K562 (cell line): ENCODE measurements at regions not wholly inside any gene's neighbourhood (a gene's known extent, or its start where the extent isn't known, plus 50 kb on each side); places are given as distances from the start of the nearest gene placed in this dataset.

Experiments used
- ATAC-seq: fragments of 200-7000 bp; cut with Tn5 transposase; 3 replicates; pipeline ENCODE4 v1.9.1; 2020; ENCODE audit warnings: moderate library complexity
- BruUV-seq: library from RNA; stranded (reverse); fragments of 400-500 nt; replicated peaks from 2 replicates; lab custom pipeline; 2021; lab: Mats Ljungman, UMichigan
- CTCF ChIA-PET: fragments of 300-600 bp; formaldehyde crosslinking; extraction: SDS; loops from one replicate; lab custom pipeline; 2021; ENCODE audit warnings: low intra/inter-chr PET ratio; lab: Yijun Ruan, JAX
- POLR2A ChIA-PET: fragments of 300-600, 350-650 bp; sonication (Branson Sonifier 250); formaldehyde crosslinking; extraction: SDS; loops from one replicate; lab custom pipeline; 2021; ENCODE audit warnings: antibody characterized with exemption, inconsistent platforms; lab: Yijun Ruan, JAX
- DNase-seq, 4 experiments: peaks; one replicate each; pipeline versions ENCODE4 v3.0.0 to v3.0.0-alpha.2; 2011 to 2018; ENCODE audit warnings: low spot score in 3 of 4, mixed read lengths in 3 of 4; ENCODE audit errors: extremely low read depth in 1 of 4
- FAIRE-seq: peaks from 2 replicates; lab custom pipeline; 2011; peaks lifted over from hg19 to GRCh38; lab: Jason Lieb, UNC
- H2AFZ ChIP-seq: 2 replicates; pipeline ENCODE4 v1.6.0; 2011; ENCODE audit warnings: low read depth, low read length, control low read depth, inconsistent platforms
- H3K27ac ChIP-seq: fragments of 200-600 bp; 3 replicates; pipeline ENCODE4 v1.8.0; 2011; ENCODE audit warnings: low read depth, mild to moderate bottlenecking, control low read depth, inconsistent platforms, low read length, moderate library complexity, mixed read lengths; ENCODE audit errors: extremely low read depth
- H3K27me3 ChIP-seq, 2 experiments: fragments of 300-600 bp in 1 of 2; 2 replicates in 1 of 2; 3 replicates in 1 of 2; pipeline versions ENCODE4 v1.6.0 to v1.8.0; 2011; ENCODE audit warnings: inconsistent platforms in 2 of 2, low read length in 2 of 2, mild to moderate bottlenecking in 1 of 2, mixed read lengths in 1 of 2, moderate library complexity in 1 of 2; ENCODE audit not compliant: control insufficient read depth in 2 of 2, insufficient read depth in 2 of 2
- H3K36me3 ChIP-seq: fragments of 300-600 bp; 3 replicates; pipeline ENCODE4 v1.8.0; 2011; ENCODE audit warnings: mild to moderate bottlenecking, low read length, inconsistent platforms; ENCODE audit not compliant: control insufficient read depth, insufficient read depth
- H3K4me1 ChIP-seq, 2 experiments: fragments of 200-600 bp in 1 of 2; replicated peaks in 1 of 2; 2 replicates in 1 of 2; 3 replicates in 1 of 2; pipeline versions ENCODE4 v1.5.1 to v1.8.0; 2011; ENCODE audit warnings: inconsistent platforms in 2 of 2, low read length in 2 of 2, mild to moderate bottlenecking in 1 of 2, mixed read lengths in 1 of 2, moderate library complexity in 1 of 2; ENCODE audit not compliant: control insufficient read depth in 2 of 2, insufficient read depth in 2 of 2
- H3K4me2 ChIP-seq: 2 replicates; pipeline ENCODE4 v1.6.1; 2011; ENCODE audit warnings: low read length, control low read depth, inconsistent platforms, mixed read lengths; ENCODE audit not compliant: insufficient read depth
- H3K4me3 ChIP-seq: fragments of 200-600 bp; sonication (generic), shearing (Covaris generic); 2 replicates; pipeline ENCODE4 v1.5.1; 2016; ENCODE audit warnings: control low read depth, inconsistent platforms
- H3K79me2 ChIP-seq: fragments of 200-600 bp; 3 replicates; pipeline ENCODE4 v1.8.0; 2011; ENCODE audit warnings: low read length, inconsistent platforms; ENCODE audit not compliant: control insufficient read depth, insufficient read depth
- H3K9ac ChIP-seq, 2 experiments: 2 replicates each; pipeline versions ENCODE4 v1.6.0 to v1.6.1; 2011; ENCODE audit warnings: low read depth in 2 of 2, low read length in 2 of 2, control low read depth in 1 of 2, inconsistent platforms in 1 of 2, mild to moderate bottlenecking in 1 of 2, mixed read lengths in 1 of 2; ENCODE audit not compliant: insufficient read depth in 1 of 2
- H3K9me1 ChIP-seq: one replicate; pipeline ENCODE4 v1.6.0; 2011; ENCODE audit warnings: inconsistent platforms, mild to moderate bottlenecking, low read length, moderate library complexity; ENCODE audit not compliant: control insufficient read depth, insufficient read depth
- H3K9me3 ChIP-seq: replicated peaks from 2 replicates; pipeline ENCODE4 v1.5.1; 2011; ENCODE audit warnings: low read depth, low read length, inconsistent platforms; ENCODE audit not compliant: control insufficient read depth, insufficient read depth
- H4K20me1 ChIP-seq: replicated peaks from 2 replicates; pipeline ENCODE4 v1.6.1; 2011; ENCODE audit warnings: low read length, inconsistent platforms, mixed read lengths; ENCODE audit not compliant: control insufficient read depth, insufficient read depth
- ADNP ChIP-seq: fragments of 200-800 bp; sonication (Bioruptor generic); IDR thresholded peaks from 2 replicates; pipeline ENCODE4 v1.6.1; 2016; ENCODE audit warnings: missing genetic modification characterization, missing compliant biosample characterization
- ARHGAP35 ChIP-seq: fragments of 450-650 bp; IDR thresholded peaks from 2 replicates; pipeline ENCODE4 v1.6.1; 2018; ENCODE audit not compliant: partially characterized antibody
- ATF7 ChIP-seq: fragments of 450-650 bp; IDR thresholded peaks from 2 replicates; pipeline ENCODE4 v1.7.1; 2014; ENCODE audit warnings: mild to moderate bottlenecking, moderate library complexity
- CBX8 ChIP-seq: fragments of 200-600 bp; sonication (generic); IDR thresholded peaks from 2 replicates; pipeline ENCODE4 v1.6.1; 2012; ENCODE audit warnings: borderline replicate concordance, mixed run types, low read depth, mild to moderate bottlenecking, moderate library complexity, mixed read lengths, low read length, control low read depth, inconsistent platforms; ENCODE audit not compliant: poor library complexity, severe bottlenecking; ENCODE audit errors: extremely low read depth
- DDX20 ChIP-seq: fragments of 450-650 bp; IDR thresholded peaks from 2 replicates; pipeline ENCODE4 v1.6.1; 2016; ENCODE audit warnings: missing genetic modification characterization, low read depth, mild to moderate bottlenecking, missing compliant biosample characterization, moderate library complexity
- FIP1L1 ChIP-seq: fragments of 200-400 bp; formaldehyde crosslinking; IDR thresholded peaks from 2 replicates; pipeline ENCODE4 v1.6.1; 2018; ENCODE audit warnings: mild to moderate bottlenecking, low read depth, low read length; ENCODE audit not compliant: poor library complexity, severe bottlenecking
- HNRNPLL ChIP-seq: fragments of 200-400 bp; formaldehyde crosslinking; IDR thresholded peaks from 2 replicates; pipeline ENCODE4 v1.6.1; 2017; ENCODE audit warnings: low read length, low read depth, mild to moderate bottlenecking; ENCODE audit not compliant: poor library complexity, severe bottlenecking
- MEF2A ChIP-seq: IDR thresholded peaks from 2 replicates; pipeline ENCODE4 v1.6.1; 2011; ENCODE audit warnings: low read depth, mild to moderate bottlenecking, low read length, moderate library complexity; ENCODE audit not compliant: control insufficient read depth
- MXI1 ChIP-seq: IDR thresholded peaks from 2 replicates; pipeline ENCODE4 v1.6.1; 2011; ENCODE audit warnings: low read depth, mild to moderate bottlenecking, improper control_type of control experiment, low read length
- MYBL2 ChIP-seq, 2 experiments: fragments of 450-650 bp in 1 of 2; sonication (generic) in 1 of 2; formaldehyde crosslinking in 1 of 2; IDR thresholded peaks; 2 replicates each; pipeline versions ENCODE4 v1.6.1 to v1.8.1; 2017 to 2022; ENCODE audit warnings: borderline replicate concordance in 1 of 2, inconsistent platforms in 1 of 2, low read depth in 1 of 2, mild to moderate bottlenecking in 1 of 2, missing genetic modification reagents in 1 of 2, moderate library complexity in 1 of 2
- NCOR1 ChIP-seq: fragments of 450-650 bp; IDR thresholded peaks from 2 replicates; pipeline ENCODE4 v1.6.1; 2016; ENCODE audit warnings: mild to moderate bottlenecking, moderate library complexity
- RBBP5 ChIP-seq: fragments of 200-600 bp; sonication (generic); IDR thresholded peaks from 2 replicates; pipeline ENCODE4 v1.6.1; 2012; ENCODE audit warnings: borderline replicate concordance, mild to moderate bottlenecking, low read length, control low read depth, inconsistent platforms; ENCODE audit not compliant: insufficient read depth, poor library complexity, severe bottlenecking
- RBM17 ChIP-seq: fragments of 200-400 bp; formaldehyde crosslinking; IDR thresholded peaks from 2 replicates; pipeline ENCODE4 v1.6.1; 2017; ENCODE audit warnings: low read depth, mild to moderate bottlenecking, low read length, borderline replicate concordance
- STAT5A ChIP-seq: IDR thresholded peaks from 2 replicates; pipeline ENCODE4 v1.6.1; 2012; ENCODE audit warnings: low read length, inconsistent platforms, borderline replicate concordance
- TBL1XR1 ChIP-seq, 2 experiments: IDR thresholded peaks; 2 replicates each; pipeline ENCODE4 v1.6.1; 2012; ENCODE audit warnings: improper control_type of control experiment in 2 of 2, low read length in 2 of 2, mild to moderate bottlenecking in 1 of 2
- ZNF354B ChIP-seq: fragments of 250-450 bp; sonication (Bioruptor Pico); IDR thresholded peaks from 2 replicates; pipeline ENCODE4 v1.4.0; 2020
- WGBS: fragments of 100-300 bp; shearing (Covaris generic); methylation state at CpG from one replicate; pipeline ENCODE4 v1.1.6; 2016; ENCODE audit warnings: low coverage, mixed read lengths; ENCODE audit not compliant: insufficient coverage; ENCODE audit errors: missing lambda C conversion rate; 5-methylcytosine and 5-hydroxymethylcytosine counted together
- in situ Hi-C: fragments of 300-500 bp; cut with MboI; formaldehyde crosslinking; loops from 4 replicates; pipeline ENCODE4 v1.15.0; 2018; ENCODE audit warnings: inconsistent platforms, mixed read lengths
- intact Hi-C: fragments of 100-400 bp; cut with micrococcal nuclease; formaldehyde crosslinking; loops from 2 replicates; pipeline ENCODE4 v1.14.2; 2022
- TF ChIP-seq, protein P1 (sequence below): sonication (generic); formaldehyde crosslinking; IDR thresholded peaks from 2 replicates; pipeline ENCODE4 v1.8.1; 2023; ENCODE audit warnings: mild to moderate bottlenecking, missing genetic modification reagents
- TF ChIP-seq, protein P2 (sequence below): fragments of 250-450 bp; sonication (Bioruptor Pico); IDR thresholded peaks from 2 replicates; pipeline ENCODE4 v1.4.0; 2020; ENCODE audit warnings: mild to moderate bottlenecking, moderate library complexity

DNA sequence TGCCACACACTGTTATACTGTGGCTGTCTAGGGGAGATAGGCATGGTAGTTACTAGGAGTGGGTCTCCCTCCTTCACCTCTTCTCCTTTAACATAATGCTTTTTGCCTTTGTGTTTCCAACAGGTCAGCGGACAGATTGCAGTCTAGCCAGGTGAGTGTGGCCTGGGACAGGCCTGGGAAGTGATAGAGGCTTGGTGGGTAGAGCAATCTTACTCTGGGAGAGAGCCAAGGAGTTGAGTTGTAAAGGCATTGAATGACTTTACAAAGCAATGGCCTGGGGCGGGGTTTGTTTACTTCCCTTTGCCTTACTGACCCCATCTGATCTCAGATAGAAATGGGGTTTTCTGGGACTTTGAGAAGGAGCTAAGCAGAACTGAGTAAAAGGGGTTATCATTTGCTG, 51.0 kb upstream of the IKBKE start:
- Histone ChIP-seq H3K9me1 (no peaks in the 10 kb centered on the region), H2AFZ (no peak overlapping the region), H3K36me3 (peaks cover 16% of the 10 kb centered on the region; the same call in 1 of the 3 replicates), H3K4me2 (peak overlapping the region; percentile 6; the same call in 1 of the 2 replicates), H3K27ac (no peak overlapping the region; the same call in 2 of the 3 replicates), H3K9me3 (no peaks in the 10 kb centered on the region), H3K79me2 (no peaks in the 10 kb centered on the region), H3K4me1 (peaks cover 0 to 11% of the 10 kb centered on the region in 2 experiments; a peak in 4 of 5 replicates), H3K9ac (peak overlapping the region in 1 of 2 experiments; percentile 3; a peak in 1 of 4 replicates), H3K4me3 (no peak overlapping the region), H3K27me3 (no peaks in the 10 kb centered on the region), H4K20me1 (no peaks in the 10 kb centered on the region; the same call in 1 of the 2 replicates)
- intact Hi-C loops (no loop called here), in situ Hi-C loops (no loop called here)
- ChIA-PET POLR2A (interaction anchor here (0.6 to 1.0 kb wide), 3 partner anchors 9 to 45 kb away, joined by 3 to 5 read pairs (median 5); no protein-coding TSS in a partner anchor), CTCF (no interaction called here)
- WGBS = 14% methylated on average over 2 of the region's 2 CpGs
- peak; percentile 90 for ATAC-seq
- no peak for FAIRE-seq
- DNase-seq = peak in 3 of 4 experiments; percentile 34 to 44 (median 42)
- BruUV-seq = no TSS peak
- TF ChIP-seq MXI1 = no peak
- TF ChIP-seq ATF7 = no peak
- TF ChIP-seq STAT5A = no peak
- peak; percentile 50; the same call in 1 of the 2 replicates for TF ChIP-seq NCOR1
- TF ChIP-seq CBX8 = no peak
- TF ChIP-seq FIP1L1 = no peak
- TF ChIP-seq MEF2A = no peak
- TF ChIP-seq HNRNPLL = no peak
- TF ChIP-seq ADNP = no peak
- TF ChIP-seq, protein P1, sequence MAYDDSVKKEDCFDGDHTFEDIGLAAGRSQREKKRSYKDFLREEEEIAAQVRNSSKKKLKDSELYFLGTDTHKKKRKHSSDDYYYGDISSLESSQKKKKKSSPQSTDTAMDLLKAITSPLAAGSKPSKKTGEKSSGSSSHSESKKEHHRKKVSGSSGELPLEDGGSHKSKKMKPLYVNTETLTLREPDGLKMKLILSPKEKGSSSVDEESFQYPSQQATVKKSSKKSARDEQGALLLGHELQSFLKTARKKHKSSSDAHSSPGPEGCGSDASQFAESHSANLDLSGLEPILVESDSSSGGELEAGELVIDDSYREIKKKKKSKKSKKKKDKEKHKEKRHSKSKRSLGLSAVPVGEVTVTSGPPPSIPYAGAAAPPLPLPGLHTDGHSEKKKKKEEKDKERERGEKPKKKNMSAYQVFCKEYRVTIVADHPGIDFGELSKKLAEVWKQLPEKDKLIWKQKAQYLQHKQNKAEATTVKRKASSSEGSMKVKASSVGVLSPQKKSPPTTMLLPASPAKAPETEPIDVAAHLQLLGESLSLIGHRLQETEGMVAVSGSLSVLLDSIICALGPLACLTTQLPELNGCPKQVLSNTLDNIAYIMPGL (CRISPR knock-in tag) = no peak
- TF ChIP-seq TBL1XR1 (IDR thresholded peaks at IDR 0.05; ENCODE audit: low read length in 2 of 2) = no peak
- TF ChIP-seq ARHGAP35 = no peak
- TF ChIP-seq, protein P2, sequence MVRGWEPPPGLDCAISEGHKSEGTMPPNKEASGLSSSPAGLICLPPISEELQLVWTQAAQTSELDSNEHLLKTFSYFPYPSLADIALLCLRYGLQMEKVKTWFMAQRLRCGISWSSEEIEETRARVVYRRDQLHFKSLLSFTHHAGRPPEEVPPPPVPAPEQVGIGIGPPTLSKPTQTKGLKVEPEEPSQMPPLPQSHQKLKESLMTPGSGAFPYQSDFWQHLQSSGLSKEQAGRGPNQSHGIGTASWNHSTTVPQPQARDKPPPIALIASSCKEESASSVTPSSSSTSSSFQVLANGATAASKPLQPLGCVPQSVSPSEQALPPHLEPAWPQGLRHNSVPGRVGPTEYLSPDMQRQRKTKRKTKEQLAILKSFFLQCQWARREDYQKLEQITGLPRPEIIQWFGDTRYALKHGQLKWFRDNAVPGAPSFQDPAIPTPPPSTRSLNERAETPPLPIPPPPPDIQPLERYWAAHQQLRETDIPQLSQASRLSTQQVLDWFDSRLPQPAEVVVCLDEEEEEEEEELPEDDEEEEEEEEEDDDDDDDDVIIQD (CRISPR knock-in tag) = no peak
- TF ChIP-seq MYBL2 (IDR thresholded peaks at IDR 0.05; ENCODE audit: low read depth) = no peak
- TF ChIP-seq MYBL2 (CRISPR knock-in tag; IDR thresholded peaks at IDR 0.05; ENCODE audit: borderline replicate concordance) = no peak
- no peak for TF ChIP-seq ZNF354B (CRISPR knock-in tag)
- TF ChIP-seq DDX20 = no peak
- no peak for TF ChIP-seq RBBP5
- no peak for TF ChIP-seq RBM17
